HCT116 (cell line): ENCODE measurements at regions not wholly inside any gene's neighbourhood (a gene's known extent, or its start where the extent isn't known, plus 50 kb on each side); places are given as distances from the start of the nearest gene placed in this dataset.

ENCODE experiments used
- CBX3 ChIP-seq: IDR thresholded peaks from 2 replicates; pipeline ENCODE4 v1.6.1; 2012; ENCODE audit warnings: low read depth
- CEBPB ChIP-seq: IDR thresholded peaks from 2 replicates; pipeline ENCODE4 v1.6.1; 2012; ENCODE audit warnings: low read depth
- CTCF ChIP-seq, 3 experiments: fragments of 200-600 bp in 1 of 3; sonication (generic) in 1 of 3; IDR thresholded peaks in 2 of 3; conservative IDR thresholded peaks in 1 of 3; 2 replicates each; pipeline ENCODE4 v1.5.1; 2012 to 2017; ENCODE audit warnings: low read depth in 2 of 3, low read length in 2 of 3, antibody characterized with exemption in 1 of 3, borderline replicate concordance in 1 of 3, control low read depth in 1 of 3, mild to moderate bottlenecking in 1 of 3, mixed read lengths in 1 of 3, mixed run types in 1 of 3, moderate library complexity in 1 of 3; ENCODE audit not compliant: insufficient read depth in 1 of 3
- EZH2 ChIP-seq: fragments of 200-600 bp; sonication (generic); IDR thresholded peaks from 2 replicates; pipeline ENCODE4 v1.6.1; 2017; ENCODE audit warnings: antibody characterized with exemption, mixed run types
- POLR2A ChIP-seq: IDR thresholded peaks from 2 replicates; pipeline ENCODE4 v1.7.0; 2011; ENCODE audit warnings: borderline replicate concordance; ENCODE audit not compliant: insufficient read depth, insufficient read length; ENCODE audit errors: extremely low read depth
- POLR2AphosphoS5 ChIP-seq: IDR thresholded peaks from 2 replicates; pipeline ENCODE4 v1.6.1; 2011; ENCODE audit warnings: mild to moderate bottlenecking, low read depth, low read length, moderate library complexity
- RAD21 ChIP-seq: IDR thresholded peaks from 2 replicates; pipeline ENCODE4 v1.6.1; 2012; ENCODE audit warnings: low read depth, mild to moderate bottlenecking
- YY1 ChIP-seq: IDR thresholded peaks from 2 replicates; pipeline ENCODE4 v1.6.1; 2011; ENCODE audit warnings: low read length, low read depth, moderate library complexity, mild to moderate bottlenecking; ENCODE audit not compliant: insufficient replicate concordance; ENCODE audit errors: extremely low read depth
- ZFX ChIP-seq: fragments of 450-650 bp; IDR thresholded peaks from 2 replicates; pipeline ENCODE4 v1.6.1; 2017

GRCh38 chr11:116535120-116535519, 237.7 kb downstream of the BUD13 start:
- TF ChIP-seq CTCF (IDR thresholded peaks at IDR 0.05 in 2 of 3, conservative IDR thresholded peaks at IDR 0.05 in 1 of 3; ENCODE audit: borderline replicate concordance in 1 of 3, insufficient read depth in 1 of 3, low read depth in 2 of 3, low read length in 2 of 3): no peak
- TF ChIP-seq CBX3: no peak
- TF ChIP-seq ZFX: no peak
- no peak for TF ChIP-seq RAD21
- TF ChIP-seq POLR2A: no peak
- TF ChIP-seq POLR2AphosphoS5: no peak
- TF ChIP-seq EZH2: no peak; the same call in 1 of the 2 replicates
- no peak for TF ChIP-seq YY1
- no peak for TF ChIP-seq CEBPB
